ENCODE measurements at regions not wholly inside any gene's neighbourhood (a gene's known extent, or its start where the extent isn't known, plus 50 kb on each side); places are given as distances from the start of the nearest gene placed in this dataset.

DNA sequence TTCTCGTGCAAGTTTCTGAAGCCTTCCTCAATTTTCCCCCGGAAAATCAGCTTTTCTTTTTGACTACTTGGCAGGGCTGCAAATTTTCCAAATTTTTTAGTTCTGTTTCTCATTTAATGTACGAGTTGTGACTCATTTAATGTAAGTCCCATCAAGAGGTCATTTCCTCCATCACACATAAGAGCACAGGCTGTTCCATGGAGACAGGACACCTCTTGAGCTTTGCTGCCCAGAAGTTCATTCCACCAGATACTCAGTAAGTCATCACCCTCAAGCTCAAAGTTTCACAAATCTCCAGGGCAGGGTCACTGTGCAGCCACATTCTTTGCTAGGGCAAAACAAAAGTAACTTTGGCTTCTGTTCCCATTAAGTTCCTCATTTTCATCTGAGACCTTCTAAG lies 101.5 kb upstream of the TEKT4 start:
- TF ChIP-seq POLR2A (IDR thresholded peaks at IDR 0.05) (no peak), CTCF (IDR thresholded peaks at IDR 0.05) (no peak), EP300 (IDR thresholded peaks at IDR 0.05) (no peak)

All from tibial nerve (tissue), 4 donors.